HT1080 (cell line): ENCODE measurements at regions not wholly inside any gene's neighbourhood (a gene's known extent, or its start where the extent isn't known, plus 50 kb on each side); places are given as distances from the start of the nearest gene placed in this dataset. TPM values are rescaled to one million over a fixed set of nuclear protein-coding genes. Genes with fewer than 3 reads are reported as not detected.
A peak's percentile ranks its signal among the peaks of the same experiment; 100 is the strongest.
"Not testable (repeated sequence)": the region's sequence is repeated elsewhere in the genome, so short reads cannot be mapped to it uniquely, and the experiment has no call there.

Source experiments
- DNase-seq: peaks from one replicate; pipeline ENCODE4 v3.0.0-alpha.2; 2015; ENCODE audit warnings: low read depth
- small RNA-seq: library from RNA; depleted of rRNA; stranded (forward); fragments of <200 nt; gene quantifications from one replicate; pipeline ENCODE3, GENCODE V24; 2014

- peak; percentile 78 for DNase-seq
Observed at GRCh38 chrX:44675362-44676024, 132.8 kb upstream of the FUNDC1 start.

- no peak for DNase-seq
Observed at GRCh38 chrX:44674906-44675305, 132.2 kb upstream of the FUNDC1 start.

- no peak for DNase-seq
Observed at GRCh38 chrX:44669626-44670025, 127.0 kb upstream of the FUNDC1 start.

- DNase-seq, result no peak
Observed at GRCh38 chrX:44667771-44668170, 125.1 kb upstream of the FUNDC1 start.

GRCh38 chrX:44657718-44658246 is 115.1 kb upstream of the FUNDC1 start:
- not testable (repeated sequence) for DNase-seq

GRCh38 chrX:44651358-44651757 is 108.7 kb upstream of the FUNDC1 start:
- DNase-seq, result peak; percentile 1

- DNase-seq, result no peak
Observed at GRCh38 chrX:44643723-44644122, 101.1 kb upstream of the FUNDC1 start.

GRCh38 chrX:44637282-44637681 is 94.6 kb upstream of the FUNDC1 start:
- DNase-seq, result peak; percentile 7

GRCh38 chrX:44621078-44621477 is 78.4 kb upstream of the FUNDC1 start:
- DNase-seq, result no peak

- no peak for DNase-seq
Observed at GRCh38 chrX:44619039-44619438, 76.4 kb upstream of the FUNDC1 start.

- DNase-seq, result no peak
Observed at GRCh38 chrX:44596277-44596676, 53.6 kb upstream of the FUNDC1 start.

Small RNAs in the stretch of these regions (small RNA-seq; reads per million reads assigned to genes)
- not detected for gene RN7SL291P
